ENCODE measurements at regions not wholly inside any gene's neighbourhood (a gene's known extent, or its start where the extent isn't known, plus 50 kb on each side); places are given as distances from the start of the nearest gene placed in this dataset.
"Not testable (repeated sequence)": the region's sequence is repeated elsewhere in the genome, so short reads cannot be mapped to it uniquely, and the experiment has no call there.

- TF ChIP-seq ZBTB33 (IDR thresholded peaks at IDR 0.05) (no peak), EGR1 (IDR thresholded peaks at IDR 0.05; ENCODE audit: low read depth in 2 of 2) (no peak), RXRA (IDR thresholded peaks at IDR 0.05) (no peak), REST (IDR thresholded peaks at IDR 0.05) (no peak), HNF4A (conservative IDR thresholded peaks at IDR 0.05) (no peak), NR2F2 (IDR thresholded peaks at IDR 0.05) (no peak), JUND (IDR thresholded peaks at IDR 0.05) (no peak), YY1 (IDR thresholded peaks at IDR 0.05) (no peak), TAF1 (conservative IDR thresholded peaks at IDR 0.05) (no peak), MAX (IDR thresholded peaks at IDR 0.05) (no peak), RAD21 (IDR thresholded peaks at IDR 0.05) (no peak), HNF4G (IDR thresholded peaks at IDR 0.05) (no peak), FOXA2 (IDR thresholded peaks at IDR 0.05) (no peak), FOXA1 (IDR thresholded peaks at IDR 0.05) (no peak), ATF3 (IDR thresholded peaks at IDR 0.05) (no peak), CTCF (IDR thresholded peaks at IDR 0.05; ENCODE audit: low read depth, low read length, missing input control) (no peak), GABPA (IDR thresholded peaks at IDR 0.05 in 1 of 2, conservative IDR thresholded peaks at IDR 0.05 in 1 of 2) (no peak)
- Histone ChIP-seq H3K4me3 (ENCODE audit: low read depth in 1 of 3, low read length in 3 of 3) (no peak overlapping the region), H3K9ac (ENCODE audit: low read depth in 1 of 2, low read length in 2 of 2) (no peak overlapping the region), H3K36me3 (ENCODE audit: control insufficient read depth in 4 of 4, insufficient read depth in 3 of 4, low read depth in 1 of 4, low read length in 3 of 4) (no peaks in the 10 kb centered on the region), H3K9me3 (ENCODE audit: control insufficient read depth in 4 of 4, low read length in 3 of 4) (peaks cover 0 to 4% (median 0%) of the 10 kb centered on the region in 4 donors), H3K27ac (ENCODE audit: low read depth in 1 of 2, low read length in 2 of 2) (no peak overlapping the region), H3K27me3 (ENCODE audit: control insufficient read depth in 4 of 4, insufficient read depth in 4 of 4, low read length in 3 of 4) (no peaks in the 10 kb centered on the region), H3K4me1 (ENCODE audit: control insufficient read depth in 4 of 4, insufficient read depth in 4 of 4, low read length in 3 of 4) (no peaks in the 10 kb centered on the region)
- DNase-seq (ENCODE audit: low spot score): no peak
- WGBS: 64% methylated on average over 6 of the region's 6 CpGs
These were observed 251.9 kb upstream of the GRM3 start for GRCh38 chr7:86391813-86392212.

GRCh38 chr7:86375602-86376001 lies 268.1 kb upstream of the GRM3 start:
- not testable (repeated sequence) for H3K36me3 ChIP-seq (ENCODE audit: control insufficient read depth in 4 of 4, insufficient read depth in 3 of 4, low read depth in 1 of 4, low read length in 3 of 4); H3K27ac ChIP-seq (ENCODE audit: low read depth in 1 of 2, low read length in 2 of 2); H3K9ac ChIP-seq (ENCODE audit: low read depth in 1 of 2, low read length in 2 of 2); H3K9me3 ChIP-seq (ENCODE audit: control insufficient read depth in 4 of 4, low read length in 3 of 4); H3K4me1 ChIP-seq (ENCODE audit: control insufficient read depth in 4 of 4, insufficient read depth in 4 of 4, low read length in 3 of 4); H3K27me3 ChIP-seq (ENCODE audit: control insufficient read depth in 4 of 4, insufficient read depth in 4 of 4, low read length in 3 of 4); H3K4me3 ChIP-seq (ENCODE audit: low read depth in 1 of 3, low read length in 3 of 3); DNase-seq (ENCODE audit: low spot score)
- 85% methylated on average over 10 of the region's 10 CpGs for WGBS

Measured in liver (tissue), 8 donors.